CD4-positive, alpha-beta T cell treated with Interleukin-12 subunit alpha and Interleukin-12 subunit beta, for 1 hour (primary cell): ENCODE measurements at regions not wholly inside any gene's neighbourhood (a gene's known extent, or its start where the extent isn't known, plus 50 kb on each side); places are given as distances from the start of the nearest gene placed in this dataset.
"Not testable (repeated sequence)": the region's sequence is repeated elsewhere in the genome, so short reads cannot be mapped to it uniquely, and the experiment has no call there.

Experiments used
- DNase-seq: peaks from one replicate; pipeline ENCODE4 v3.0.0-alpha.2; 2020

DNA sequence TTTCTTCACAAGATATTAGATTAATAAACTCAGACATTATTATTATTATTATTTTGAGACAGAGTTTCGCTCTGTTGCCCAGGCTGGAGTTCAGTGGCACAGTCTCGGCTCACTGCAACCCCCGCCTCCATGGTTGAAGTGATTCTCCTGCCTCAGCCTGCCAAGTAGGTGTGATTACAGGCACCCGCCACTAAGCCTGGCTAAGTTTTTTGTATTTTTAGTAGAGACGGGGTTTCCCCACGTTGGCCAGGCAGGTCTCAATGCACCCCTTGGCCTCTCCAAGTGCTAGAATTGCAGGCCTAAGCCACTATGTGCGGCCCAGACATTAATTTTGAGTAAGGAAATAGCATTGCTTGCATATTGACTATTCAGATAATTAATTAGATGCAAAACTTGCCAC is 554.9 kb upstream of the LRFN5 start:
- DNase-seq: no peak

GRCh38 chr14:41047763-41048162 is 558.9 kb upstream of the LRFN5 start:
- DNase-seq: no peak

DNA sequence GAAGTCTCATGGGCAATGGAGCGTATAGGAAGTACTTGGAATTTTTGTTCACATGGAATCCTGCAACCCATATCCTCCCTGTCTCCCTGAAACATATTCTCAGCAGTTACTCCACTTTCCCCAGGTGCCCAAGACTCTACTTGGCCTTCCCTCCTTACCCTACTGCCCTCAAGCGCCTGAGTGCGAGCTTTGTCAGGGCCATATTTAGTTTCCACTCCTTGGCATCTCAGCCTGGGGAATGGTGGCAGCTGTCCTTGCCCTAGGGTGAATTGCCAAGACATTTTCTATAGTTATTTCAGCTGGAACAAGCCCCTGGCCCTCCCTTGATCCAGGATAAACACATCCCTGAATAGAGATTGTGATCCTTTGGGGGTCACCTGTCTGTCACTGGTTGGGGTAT is 569.3 kb upstream of the LRFN5 start:
- DNase-seq: no peak

DNA sequence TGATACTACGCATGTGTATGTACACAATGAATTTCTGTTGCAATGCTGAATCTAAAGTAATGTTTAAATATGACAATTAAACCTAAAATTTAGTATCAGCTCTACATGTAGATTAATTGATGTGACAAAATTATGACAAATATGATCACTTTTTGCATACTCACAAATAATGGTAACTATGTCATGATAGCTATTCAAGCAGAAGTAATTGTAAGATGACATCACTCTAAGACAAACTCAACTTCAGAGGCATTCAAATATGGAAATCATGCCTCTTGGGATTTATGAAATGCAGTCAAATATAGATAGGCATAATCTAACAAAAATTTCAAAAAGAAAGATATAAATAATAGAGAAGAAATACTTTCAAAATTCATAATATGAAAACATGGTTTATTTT is 571.7 kb upstream of the LRFN5 start:
- no peak for DNase-seq

GRCh38 chr14:41022932-41023331 is 583.7 kb upstream of the LRFN5 start:
- no peak for DNase-seq

- no peak for DNase-seq
Observed at GRCh38 chr14:41016213-41016612, 590.5 kb upstream of the LRFN5 start.

DNA sequence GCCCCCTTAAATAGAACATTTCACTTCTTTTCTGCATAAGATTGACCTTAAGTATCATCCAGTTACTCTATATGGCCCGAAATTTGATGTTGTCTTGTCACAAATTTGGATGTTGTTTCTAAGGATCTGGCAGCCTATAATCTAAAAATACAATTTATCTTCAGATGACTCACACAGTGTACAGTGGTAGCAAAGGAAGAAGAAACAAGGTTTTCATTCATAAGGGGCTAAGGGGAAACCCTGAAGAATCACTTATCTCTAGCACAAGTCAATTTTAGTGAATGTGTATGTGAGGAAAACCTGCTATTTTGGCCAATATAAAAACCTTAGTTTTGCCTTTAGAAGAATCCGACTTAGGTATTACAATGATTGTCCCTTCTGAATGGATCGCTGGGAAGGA is 606.3 kb upstream of the LRFN5 start:
- DNase-seq: no peak

DNA sequence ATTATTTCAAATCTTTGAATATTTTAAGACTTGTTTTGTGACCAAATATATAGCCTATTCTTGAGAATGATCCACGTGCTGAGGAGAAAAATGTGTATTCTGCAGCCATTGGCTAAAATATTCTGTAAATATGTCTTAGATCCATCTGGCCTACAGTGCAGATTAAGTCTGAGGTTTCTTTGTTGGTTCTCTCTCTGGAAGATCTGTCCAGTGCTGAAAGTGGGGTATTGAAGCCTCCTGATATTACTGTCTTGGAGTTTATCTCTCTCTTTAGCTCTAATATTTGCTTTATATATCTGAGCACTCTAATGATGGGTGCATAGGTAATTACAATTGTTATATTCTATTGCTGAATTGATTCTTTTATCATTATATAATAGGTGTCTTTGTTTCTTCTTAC is 617.4 kb upstream of the LRFN5 start:
- DNase-seq: no peak

DNA sequence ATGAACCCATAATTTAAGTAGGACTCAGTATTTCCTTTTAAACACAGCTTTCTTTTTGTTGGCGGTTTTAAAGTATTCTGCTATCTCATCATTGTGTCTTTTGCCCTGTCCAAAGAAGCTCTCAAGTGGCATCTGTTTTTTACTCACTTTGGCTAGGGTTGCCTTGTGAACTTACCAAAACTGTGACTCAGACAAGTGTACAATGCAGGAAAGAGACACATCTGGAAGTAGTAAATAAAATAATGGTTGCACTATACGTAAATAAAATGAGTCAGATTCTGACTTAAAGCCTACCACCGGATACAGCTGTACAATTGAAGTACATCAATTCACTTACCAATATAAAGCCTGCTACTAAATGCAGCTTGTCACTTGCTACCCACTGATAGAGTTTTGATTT is 619.2 kb upstream of the LRFN5 start:
- DNase-seq: no peak

DNA sequence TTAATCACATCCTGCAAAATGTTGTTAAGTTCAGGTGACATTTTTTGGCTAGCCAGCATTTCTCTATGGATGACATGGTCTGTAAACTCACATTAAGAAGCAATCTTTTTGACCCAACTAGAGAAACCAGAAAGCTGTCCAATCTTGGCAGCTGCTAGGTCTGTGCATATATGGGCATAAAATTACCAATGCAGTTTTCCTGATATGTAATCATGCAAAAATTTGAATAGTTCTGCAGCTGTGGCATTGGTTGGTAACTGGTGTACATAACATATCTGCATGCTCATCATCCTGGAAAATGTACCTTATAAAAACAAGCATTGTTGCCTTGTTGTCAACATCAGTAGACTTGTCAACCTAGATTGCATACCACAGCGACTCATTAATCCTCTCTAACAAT is 620.0 kb upstream of the LRFN5 start:
- DNase-seq: no peak

DNA sequence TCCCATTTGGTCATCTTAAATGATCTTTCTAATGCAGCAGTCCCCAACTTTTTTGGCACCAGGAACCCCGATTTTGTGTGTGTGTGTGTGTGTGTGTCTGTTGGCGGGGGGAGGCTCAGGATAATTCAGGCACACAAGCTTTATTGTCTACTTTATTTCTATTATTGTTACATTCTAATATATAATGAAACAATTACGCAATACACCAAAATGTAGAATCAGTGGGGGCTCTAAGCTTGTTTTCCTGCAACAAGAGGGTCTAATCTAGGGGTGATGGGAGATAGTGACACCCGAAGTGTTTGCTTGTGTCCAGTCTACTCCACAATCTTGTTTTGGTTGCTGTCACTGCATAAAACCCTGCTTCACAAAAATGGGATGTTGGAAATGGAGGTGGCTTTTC is 621.1 kb upstream of the LRFN5 start:
- DNase-seq: no peak

GRCh38 chr14:40983604-40984003 is 623.1 kb upstream of the LRFN5 start:
- no peak for DNase-seq

DNA sequence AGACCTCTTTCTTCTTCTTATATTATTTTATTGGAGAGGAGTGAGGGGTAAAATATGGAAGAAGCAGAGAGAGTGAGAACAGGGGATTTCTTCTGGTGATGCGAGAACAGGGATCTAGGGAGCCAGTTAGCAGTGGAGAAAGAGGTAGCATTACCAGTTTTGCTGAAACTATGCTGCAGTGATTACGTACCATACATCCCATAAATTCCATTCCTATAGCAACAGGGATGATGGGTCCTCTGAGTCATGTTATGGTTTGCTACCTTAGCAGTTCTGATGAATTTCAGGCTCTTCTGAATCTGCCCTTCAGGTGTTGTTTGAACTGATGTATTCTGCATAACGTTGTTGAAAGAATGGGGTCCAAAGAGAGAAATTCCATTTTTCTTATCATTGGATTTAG is 625.4 kb upstream of the LRFN5 start:
- no peak for DNase-seq

- DNase-seq: not testable (repeated sequence)
Observed at GRCh38 chr14:40960257-40960656, 646.4 kb upstream of the LRFN5 start.

GRCh38 chr14:40955131-40955505 is 651.6 kb upstream of the LRFN5 start:
- DNase-seq: no peak

- DNase-seq: not testable (repeated sequence)
Observed at GRCh38 chr14:40954448-40955130, 652.1 kb upstream of the LRFN5 start.

- DNase-seq: no peak
Observed at GRCh38 chr14:40944521-40944920, 662.2 kb upstream of the LRFN5 start.

DNA sequence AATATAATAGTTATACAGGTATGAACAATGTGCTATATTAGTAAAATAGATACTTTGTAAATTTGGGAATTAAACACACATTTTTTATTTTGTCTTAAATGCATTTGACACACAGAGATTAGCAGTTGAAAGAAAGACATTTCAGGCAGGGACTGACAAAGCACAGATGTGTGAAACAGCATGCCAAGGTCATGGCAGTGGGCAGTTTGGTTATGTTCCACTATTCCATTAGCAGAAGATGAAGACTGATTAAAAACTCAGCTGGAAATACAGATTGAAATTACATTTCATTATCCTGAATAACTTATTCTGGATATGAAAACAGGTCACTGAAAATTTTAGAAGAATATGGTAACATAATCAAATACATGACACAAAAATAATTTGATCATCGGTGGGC is 669.8 kb upstream of the LRFN5 start:
- no peak for DNase-seq

- no peak for DNase-seq
Observed at GRCh38 chr14:40920380-40920779, 686.3 kb upstream of the LRFN5 start.

- no peak for DNase-seq
Observed at GRCh38 chr14:40911141-40911540, 695.5 kb upstream of the LRFN5 start.

DNA sequence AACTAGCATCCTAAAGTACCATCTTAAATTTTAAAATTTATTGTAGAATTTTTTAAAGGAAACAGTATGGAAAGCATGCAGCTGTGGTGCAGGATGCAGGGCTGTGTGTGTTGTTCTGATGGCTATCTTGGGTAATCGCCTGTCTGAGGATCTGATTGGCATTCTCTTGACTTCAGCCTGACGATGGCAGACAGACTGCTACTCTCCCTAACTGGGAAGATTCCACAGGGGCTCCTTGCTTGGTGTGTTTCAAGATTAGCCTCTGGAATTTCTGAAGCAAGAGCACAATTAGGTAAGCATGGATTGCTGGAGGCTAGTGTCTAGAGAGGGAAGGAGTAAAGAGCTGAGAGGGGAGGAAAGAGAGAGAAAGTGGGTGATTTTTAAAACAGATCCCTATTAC is 696.8 kb upstream of the LRFN5 start:
- DNase-seq: no peak

DNA sequence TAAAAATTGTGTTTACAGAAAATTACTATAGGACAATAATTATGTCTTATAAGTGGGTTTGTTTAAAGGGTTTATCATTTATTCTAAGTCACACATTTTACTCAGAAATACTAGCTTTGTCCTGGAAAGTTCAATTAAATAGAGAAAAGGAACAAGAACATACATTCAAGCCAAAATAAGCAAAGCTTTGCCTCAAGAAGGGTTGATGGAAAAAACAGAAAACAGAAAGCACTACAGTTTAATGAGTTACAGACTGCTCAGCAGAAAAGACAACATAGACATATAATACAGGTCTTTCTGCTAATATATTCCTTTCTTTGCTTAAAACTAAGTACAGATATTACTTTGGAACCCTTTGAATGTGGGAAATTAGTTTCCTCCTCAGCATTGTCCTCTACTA is 703.0 kb upstream of the LRFN5 start:
- DNase-seq: no peak

- no peak for DNase-seq
Observed at GRCh38 chr14:40899435-40899834, 707.2 kb upstream of the LRFN5 start.

GRCh38 chr14:40894846-40895245 is 711.8 kb upstream of the LRFN5 start:
- no peak for DNase-seq

DNA sequence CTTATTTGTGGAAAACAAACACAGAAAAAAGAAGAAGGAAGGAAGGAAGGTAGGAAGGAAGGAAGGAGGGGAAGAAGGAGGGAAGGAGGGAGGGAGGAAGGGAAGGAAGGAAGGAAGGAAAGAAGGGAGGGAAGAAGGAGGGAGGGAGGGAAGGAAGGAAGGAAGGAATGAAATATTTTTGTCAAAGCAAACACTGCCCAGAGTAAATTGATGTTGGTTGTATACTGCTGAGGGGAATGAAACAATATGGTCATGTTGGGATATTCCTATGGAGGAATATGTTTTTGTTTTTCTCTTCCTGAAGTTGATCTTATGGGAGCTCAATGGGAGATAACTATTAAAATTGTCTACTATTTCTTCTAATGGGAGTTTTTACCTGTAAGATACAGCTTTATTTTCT is 717.5 kb upstream of the LRFN5 start:
- DNase-seq: no peak

DNA sequence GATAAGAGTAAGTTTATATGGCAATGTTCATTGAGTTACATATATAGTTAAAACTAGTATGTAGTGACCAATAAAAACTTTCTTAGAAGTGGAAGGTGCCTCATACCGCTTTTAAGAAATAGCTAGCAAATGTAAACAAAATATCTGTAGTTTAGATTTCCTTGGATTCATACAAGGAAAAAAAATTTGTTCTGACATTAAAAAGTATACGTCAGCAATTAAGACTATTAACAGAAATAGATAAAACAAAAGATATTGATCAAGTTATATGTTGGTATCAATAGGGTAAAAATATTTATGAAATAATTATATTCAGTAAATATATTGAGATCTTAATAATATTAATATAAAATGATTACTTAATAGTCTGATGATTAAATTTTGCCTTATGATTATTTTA is 718.8 kb upstream of the LRFN5 start:
- no peak for DNase-seq
